Ovary (tissue), 3 donors: ENCODE measurements at regions not wholly inside any gene's neighbourhood (a gene's known extent, or its start where the extent isn't known, plus 50 kb on each side); places are given as distances from the start of the nearest gene placed in this dataset.

Experiments
- POLR2A ChIP-seq: fragments of 450-650 bp; IDR thresholded peaks from one replicate; pipeline ENCODE4 v1.6.1; 2017; ENCODE audit warnings: antibody characterized with exemption, mild to moderate bottlenecking, moderate library complexity
- TF ChIP-seq, protein P1 (sequence below), 3 donors: fragments of 450-650 bp in 2 of 3; fragments of 200-600 bp in 1 of 3; IDR thresholded peaks; one replicate each; pipeline versions ENCODE4 v1.5.1 to v1.8.0; 2016 to 2022; ENCODE audit warnings: antibody characterized with exemption in 3 of 3, mild to moderate bottlenecking in 1 of 3
- donor health status: DM: no; HTN: no; CAD: no.

DNA sequence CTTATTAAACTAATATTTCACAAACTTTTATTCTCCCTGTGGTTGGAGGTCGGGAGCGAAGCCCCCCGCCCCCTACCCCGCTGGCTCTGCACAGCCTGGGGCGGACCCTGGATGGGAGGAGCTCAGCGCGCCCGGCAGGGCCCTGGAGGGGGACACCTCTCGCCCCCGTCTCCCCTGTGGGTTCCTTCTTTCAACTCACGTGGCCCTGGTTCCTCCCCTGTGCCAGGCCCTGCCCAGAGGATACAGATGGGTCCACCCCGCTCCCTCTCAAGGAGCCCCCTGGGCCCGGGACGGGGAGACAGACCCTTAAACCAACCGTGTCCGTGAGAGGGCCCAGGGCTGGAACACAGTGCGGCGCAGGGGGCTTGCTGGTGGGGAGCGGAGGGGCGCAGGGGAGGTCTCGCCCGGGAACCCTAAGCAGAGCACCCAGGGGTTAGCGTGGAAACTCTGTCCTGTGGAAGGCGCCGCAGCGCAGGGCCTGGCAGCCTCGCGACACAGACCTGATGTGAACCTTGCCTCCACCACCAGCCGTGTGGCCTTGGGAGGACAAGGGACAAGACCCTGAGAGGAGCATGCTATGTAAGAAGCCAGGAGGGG is 103.7 kb upstream of the MVB12B start:
- TF ChIP-seq POLR2A = no peak
- TF ChIP-seq, protein P1, sequence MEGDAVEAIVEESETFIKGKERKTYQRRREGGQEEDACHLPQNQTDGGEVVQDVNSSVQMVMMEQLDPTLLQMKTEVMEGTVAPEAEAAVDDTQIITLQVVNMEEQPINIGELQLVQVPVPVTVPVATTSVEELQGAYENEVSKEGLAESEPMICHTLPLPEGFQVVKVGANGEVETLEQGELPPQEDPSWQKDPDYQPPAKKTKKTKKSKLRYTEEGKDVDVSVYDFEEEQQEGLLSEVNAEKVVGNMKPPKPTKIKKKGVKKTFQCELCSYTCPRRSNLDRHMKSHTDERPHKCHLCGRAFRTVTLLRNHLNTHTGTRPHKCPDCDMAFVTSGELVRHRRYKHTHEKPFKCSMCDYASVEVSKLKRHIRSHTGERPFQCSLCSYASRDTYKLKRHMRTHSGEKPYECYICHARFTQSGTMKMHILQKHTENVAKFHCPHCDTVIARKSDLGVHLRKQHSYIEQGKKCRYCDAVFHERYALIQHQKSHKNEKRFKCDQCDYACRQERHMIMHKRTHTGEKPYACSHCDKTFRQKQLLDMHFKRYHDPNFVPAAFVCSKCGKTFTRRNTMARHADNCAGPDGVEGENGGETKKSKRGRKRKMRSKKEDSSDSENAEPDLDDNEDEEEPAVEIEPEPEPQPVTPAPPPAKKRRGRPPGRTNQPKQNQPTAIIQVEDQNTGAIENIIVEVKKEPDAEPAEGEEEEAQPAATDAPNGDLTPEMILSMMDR (IDR thresholded peaks at IDR 0.05) = no peak
